ENCODE measurements at regions not wholly inside any gene's neighbourhood (a gene's known extent, or its start where the extent isn't known, plus 50 kb on each side); places are given as distances from the start of the nearest gene placed in this dataset.

DNA sequence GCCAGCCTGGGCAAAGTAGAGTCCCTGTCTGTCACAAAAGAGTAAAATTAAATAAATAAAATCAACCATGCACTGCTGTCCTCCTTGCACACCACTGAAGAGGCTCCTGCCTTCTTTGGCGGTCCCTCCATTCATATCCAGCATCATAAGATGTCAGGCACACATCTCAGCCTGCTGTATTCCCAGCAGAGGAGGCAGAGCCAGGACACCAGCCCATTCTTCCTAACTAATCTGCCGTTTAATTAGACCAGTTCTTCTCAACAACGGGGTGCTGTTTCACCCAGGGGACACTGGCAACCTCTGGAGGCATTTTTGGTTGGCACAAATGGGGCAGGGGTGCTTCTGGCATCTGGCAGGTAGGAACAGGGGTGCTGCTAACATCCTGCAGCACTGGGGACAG lies 119.7 kb downstream of the ETS2 start:
- H3K4me3 Mint-ChIP-seq, result no peak overlapping the region
- Histone ChIP-seq H2AFZ (ENCODE audit: low read length) (no peak overlapping the region), H4K5ac (ENCODE audit: insufficient read length, low read depth, low read length) (no peak overlapping the region), H2AK5ac (ENCODE audit: insufficient read length, low read length) (no peak overlapping the region), H3K14ac (ENCODE audit: insufficient read depth, low read length) (no peak overlapping the region; the same call in 1 of the 2 replicates), H2BK15ac (ENCODE audit: low read depth, low read length) (no peak overlapping the region), H2BK5ac (ENCODE audit: insufficient read length, low read length) (no peak overlapping the region), H3K9me3 (ENCODE audit: control insufficient read depth, low read depth, low read length) (no peaks in the 10 kb centered on the region), H4K91ac (ENCODE audit: insufficient read length, low read depth, low read length) (no peak overlapping the region), H3K23ac (ENCODE audit: insufficient read length, low read depth, low read length) (no peak overlapping the region), H3K79me1 (ENCODE audit: insufficient read depth, low read depth, low read length, poor library complexity, severe bottlenecking) (no peaks in the 10 kb centered on the region), H3K23me2 (ENCODE audit: insufficient read length, low read depth, low read length, poor library complexity, severe bottlenecking) (no peaks in the 10 kb centered on the region), H3K9ac (ENCODE audit: extremely low read depth, insufficient read length, low read length) (no peak overlapping the region), H3K27ac (ENCODE audit: insufficient read length, low read depth, low read length) (no peak overlapping the region), H3K56ac (ENCODE audit: insufficient read length, low read depth, low read length) (no peak overlapping the region), H3T11ph (ENCODE audit: low read length) (no peak overlapping the region), H3K27me3 (ENCODE audit: insufficient read depth, low read length) (no peaks in the 10 kb centered on the region), H4K20me1 (ENCODE audit: control insufficient read depth, insufficient read depth, insufficient read length) (no peaks in the 10 kb centered on the region), H3K4ac (ENCODE audit: low read depth, low read length) (no peak overlapping the region), H2BK120ac (ENCODE audit: low read depth, low read length, poor library complexity, severe bottlenecking) (no peak overlapping the region), H2BK20ac (ENCODE audit: low read depth, low read length, poor library complexity, severe bottlenecking) (no peak overlapping the region), H4K8ac (replicated peaks; ENCODE audit: insufficient read length, low read depth, low read length) (no peak overlapping the region), H3K4me1 (ENCODE audit: insufficient read depth, low read length) (no peaks in the 10 kb centered on the region), H3K18ac (ENCODE audit: insufficient read length, low read depth, low read length) (no peak overlapping the region), H2BK12ac (ENCODE audit: insufficient read length, low read depth, low read length) (no peak overlapping the region), H3K79me2 (ENCODE audit: insufficient read depth, low read length) (no peaks in the 10 kb centered on the region), H3K4me2 (ENCODE audit: insufficient read depth, insufficient read length, low read length) (no peak overlapping the region)
- H3K27me3 Mint-ChIP-seq (ENCODE audit: low read depth), result no peaks in the 10 kb centered on the region; the same call in none of the 2 replicates
- H3K27ac Mint-ChIP-seq, result no peak overlapping the region
- no peaks in the 10 kb centered on the region for H3K4me1 Mint-ChIP-seq
- no CpG with 5 or more reads among the region's 3 CpGs for WGBS (ENCODE audit: extremely low coverage, insufficient read length, low lambda C conversion rate)
- DNase-seq, result no peak
- peaks cover 13 to 16% of the 10 kb centered on the region in 2 experiments for H3K9me3 Mint-ChIP-seq
- H3K36me3 Mint-ChIP-seq (ENCODE audit: insufficient read depth in 1 of 3, low read depth in 3 of 3), result peaks cover 0 to 8% (median 0%) of the 10 kb centered on the region in 3 experiments; a peak in 2 of 7 replicates
- TF ChIP-seq, protein P1, sequence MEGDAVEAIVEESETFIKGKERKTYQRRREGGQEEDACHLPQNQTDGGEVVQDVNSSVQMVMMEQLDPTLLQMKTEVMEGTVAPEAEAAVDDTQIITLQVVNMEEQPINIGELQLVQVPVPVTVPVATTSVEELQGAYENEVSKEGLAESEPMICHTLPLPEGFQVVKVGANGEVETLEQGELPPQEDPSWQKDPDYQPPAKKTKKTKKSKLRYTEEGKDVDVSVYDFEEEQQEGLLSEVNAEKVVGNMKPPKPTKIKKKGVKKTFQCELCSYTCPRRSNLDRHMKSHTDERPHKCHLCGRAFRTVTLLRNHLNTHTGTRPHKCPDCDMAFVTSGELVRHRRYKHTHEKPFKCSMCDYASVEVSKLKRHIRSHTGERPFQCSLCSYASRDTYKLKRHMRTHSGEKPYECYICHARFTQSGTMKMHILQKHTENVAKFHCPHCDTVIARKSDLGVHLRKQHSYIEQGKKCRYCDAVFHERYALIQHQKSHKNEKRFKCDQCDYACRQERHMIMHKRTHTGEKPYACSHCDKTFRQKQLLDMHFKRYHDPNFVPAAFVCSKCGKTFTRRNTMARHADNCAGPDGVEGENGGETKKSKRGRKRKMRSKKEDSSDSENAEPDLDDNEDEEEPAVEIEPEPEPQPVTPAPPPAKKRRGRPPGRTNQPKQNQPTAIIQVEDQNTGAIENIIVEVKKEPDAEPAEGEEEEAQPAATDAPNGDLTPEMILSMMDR (conservative IDR thresholded peaks at IDR 0.05), result no peak
